Adrenal gland (tissue), 5 donors: ENCODE measurements at regions not wholly inside any gene's neighbourhood (a gene's known extent, or its start where the extent isn't known, plus 50 kb on each side); places are given as distances from the start of the nearest gene placed in this dataset.

ENCODE experiments used
- POLR2A ChIP-seq, 2 donors: fragments of 450-650 bp; IDR thresholded peaks; one replicate each; pipeline ENCODE4 v1.6.1; 2017; ENCODE audit warnings: antibody characterized with exemption in 2 of 2, mild to moderate bottlenecking in 2 of 2, moderate library complexity in 1 of 2
- TF ChIP-seq, protein P1 (sequence below), 6 experiments: fragments of 450-650 bp in 4 of 6; fragments of 200-600 bp in 2 of 6; sonication (generic) in 1 of 6; IDR thresholded peaks; 1 replicate in 5 of 6; 2 replicates in 1 of 6; pipeline versions ENCODE4 v1.5.1 to v1.8.0; 2016 to 2021; ENCODE audit warnings: antibody characterized with exemption in 6 of 6, mild to moderate bottlenecking in 2 of 6, moderate library complexity in 1 of 6
- donor health status: DM: no; HTN: no; CAD: no.

DNA sequence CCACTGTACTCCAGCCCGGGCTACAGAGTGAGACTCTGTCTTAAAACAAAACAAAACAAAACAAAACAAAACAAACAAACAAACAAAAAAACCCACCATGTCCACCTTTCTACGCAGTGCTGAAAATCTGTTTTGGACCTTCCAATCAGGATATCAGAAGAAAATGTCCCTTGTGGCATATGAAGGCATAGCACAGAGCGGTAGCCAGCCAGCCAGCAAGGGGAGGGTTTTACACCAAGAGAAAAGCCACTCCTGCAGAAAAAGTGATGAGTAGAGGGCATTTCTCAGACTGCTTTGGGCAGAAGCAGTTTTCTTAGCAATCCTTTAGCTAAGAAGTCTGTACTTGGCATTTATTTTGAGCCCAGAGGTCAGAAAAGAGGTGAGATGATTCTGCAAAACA, 612.2 kb downstream of the TYW1 start:
- TF ChIP-seq, protein P1, sequence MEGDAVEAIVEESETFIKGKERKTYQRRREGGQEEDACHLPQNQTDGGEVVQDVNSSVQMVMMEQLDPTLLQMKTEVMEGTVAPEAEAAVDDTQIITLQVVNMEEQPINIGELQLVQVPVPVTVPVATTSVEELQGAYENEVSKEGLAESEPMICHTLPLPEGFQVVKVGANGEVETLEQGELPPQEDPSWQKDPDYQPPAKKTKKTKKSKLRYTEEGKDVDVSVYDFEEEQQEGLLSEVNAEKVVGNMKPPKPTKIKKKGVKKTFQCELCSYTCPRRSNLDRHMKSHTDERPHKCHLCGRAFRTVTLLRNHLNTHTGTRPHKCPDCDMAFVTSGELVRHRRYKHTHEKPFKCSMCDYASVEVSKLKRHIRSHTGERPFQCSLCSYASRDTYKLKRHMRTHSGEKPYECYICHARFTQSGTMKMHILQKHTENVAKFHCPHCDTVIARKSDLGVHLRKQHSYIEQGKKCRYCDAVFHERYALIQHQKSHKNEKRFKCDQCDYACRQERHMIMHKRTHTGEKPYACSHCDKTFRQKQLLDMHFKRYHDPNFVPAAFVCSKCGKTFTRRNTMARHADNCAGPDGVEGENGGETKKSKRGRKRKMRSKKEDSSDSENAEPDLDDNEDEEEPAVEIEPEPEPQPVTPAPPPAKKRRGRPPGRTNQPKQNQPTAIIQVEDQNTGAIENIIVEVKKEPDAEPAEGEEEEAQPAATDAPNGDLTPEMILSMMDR (IDR thresholded peaks at IDR 0.05), result no peak
- TF ChIP-seq POLR2A (IDR thresholded peaks at IDR 0.05), result no peak
